ENCODE measurements at regions not wholly inside any gene's neighbourhood (a gene's known extent, or its start where the extent isn't known, plus 50 kb on each side); places are given as distances from the start of the nearest gene placed in this dataset.

- no peak for TF ChIP-seq CTCF (IDR thresholded peaks at IDR 0.05; ENCODE audit: insufficient read depth, low read depth, low read length)
These were observed 667.1 kb upstream of the PKN2 start for GRCh38 chr1:88016947-88017346.

GRCh38 chr1:88021529-88021928 is 662.5 kb upstream of the PKN2 start:
- no peak for DNase-seq (ENCODE audit: low read depth)
- H3K4me3 ChIP-seq (ENCODE audit: low read depth, low read length): no peak overlapping the region
- TF ChIP-seq CTCF (IDR thresholded peaks at IDR 0.05; ENCODE audit: insufficient read depth, low read depth, low read length): no peak

More at GRCh38 chr1:88016947-88017346, 667.1 kb upstream of the PKN2 start:
- H3K4me3 ChIP-seq (ENCODE audit: low read depth, low read length): no peak overlapping the region
- DNase-seq (ENCODE audit: low read depth): no peak

GRCh38 chr1:88022516-88022915 is 661.6 kb upstream of the PKN2 start:
- no peak for DNase-seq (ENCODE audit: low read depth)
- H3K4me3 ChIP-seq (ENCODE audit: low read depth, low read length): no peak overlapping the region
- no peak for TF ChIP-seq CTCF (IDR thresholded peaks at IDR 0.05; ENCODE audit: insufficient read depth, low read depth, low read length)

GRCh38 chr1:88029142-88029541 is 654.9 kb upstream of the PKN2 start:
- DNase-seq (ENCODE audit: low read depth): peak; percentile 8
- TF ChIP-seq CTCF (IDR thresholded peaks at IDR 0.05; ENCODE audit: insufficient read depth, low read depth, low read length): peak; percentile 6
- no peak overlapping the region for H3K4me3 ChIP-seq (ENCODE audit: low read depth, low read length)

GRCh38 chr1:88029899-88030298 is 654.2 kb upstream of the PKN2 start:
- no peak for TF ChIP-seq CTCF (IDR thresholded peaks at IDR 0.05; ENCODE audit: insufficient read depth, low read depth, low read length)
- H3K4me3 ChIP-seq (ENCODE audit: low read depth, low read length): no peak overlapping the region
- DNase-seq (ENCODE audit: low read depth): no peak

- DNase-seq (ENCODE audit: low read depth): no peak
- H3K4me3 ChIP-seq (ENCODE audit: low read depth, low read length): no peak overlapping the region
- no peak for TF ChIP-seq CTCF (IDR thresholded peaks at IDR 0.05; ENCODE audit: insufficient read depth, low read depth, low read length)
These were observed 648.5 kb upstream of the PKN2 start for GRCh38 chr1:88035578-88035977.

- H3K4me3 ChIP-seq (ENCODE audit: low read depth, low read length): no peak overlapping the region
- TF ChIP-seq CTCF (IDR thresholded peaks at IDR 0.05; ENCODE audit: insufficient read depth, low read depth, low read length): no peak
- no peak for DNase-seq (ENCODE audit: low read depth)
These were observed 647.6 kb upstream of the PKN2 start for GRCh38 chr1:88036345-88037014.
